Subcutaneous abdominal adipose tissue (tissue), 5 donors: ENCODE measurements at regions not wholly inside any gene's neighbourhood (a gene's known extent, or its start where the extent isn't known, plus 50 kb on each side); places are given as distances from the start of the nearest gene placed in this dataset.

ENCODE experiments used
- H3K27ac ChIP-seq: one replicate; pipeline ENCODE4 v1.7.0; 2013; ENCODE audit warnings: low read depth, mild to moderate bottlenecking, inconsistent platforms, low read length, moderate library complexity
- H3K27me3 ChIP-seq, 5 donors: one replicate each; pipeline ENCODE4 v1.7.0; 2013; ENCODE audit warnings: low read length in 5 of 5, inconsistent platforms in 1 of 5; ENCODE audit not compliant: control insufficient read depth in 5 of 5, insufficient read depth in 4 of 5
- H3K36me3 ChIP-seq, 5 donors: one replicate each; pipeline ENCODE4 v1.7.0; 2013; ENCODE audit warnings: low read length in 5 of 5; ENCODE audit not compliant: control insufficient read depth in 5 of 5, insufficient read depth in 5 of 5
- H3K4me1 ChIP-seq, 5 donors: one replicate each; pipeline ENCODE4 v1.7.0; 2013; ENCODE audit warnings: low read length in 5 of 5, mild to moderate bottlenecking in 3 of 5, moderate library complexity in 1 of 5; ENCODE audit not compliant: control insufficient read depth in 5 of 5, insufficient read depth in 5 of 5
- H3K4me3 ChIP-seq, 5 donors: one replicate each; pipeline ENCODE4 v1.7.0; 2013; ENCODE audit warnings: low read length in 5 of 5, low read depth in 1 of 5
- H3K9ac ChIP-seq, 5 donors: one replicate each; pipeline ENCODE4 v1.7.0; 2013; ENCODE audit warnings: low read length in 5 of 5, mild to moderate bottlenecking in 4 of 5, moderate library complexity in 3 of 5
- H3K9me3 ChIP-seq, 5 donors: one replicate each; pipeline ENCODE4 v1.7.0; 2013; ENCODE audit warnings: low read length in 5 of 5; ENCODE audit not compliant: control insufficient read depth in 5 of 5
- donor health status: healthy.
- donor health status: healthy.
- donor health status: healthy.
- donor health status: healthy.
- donor health status: healthy.

GRCh38 chr2:136245211-136245610 lies 127.3 kb upstream of the CXCR4 start:
- no peaks in the 10 kb centered on the region for H3K36me3 ChIP-seq
- no peak overlapping the region for H3K9ac ChIP-seq
- peaks cover 0 to 20% (median 14%) of the 10 kb centered on the region in 5 donors for H3K4me1 ChIP-seq
- H3K9me3 ChIP-seq: no peaks in the 10 kb centered on the region
- no peaks in the 10 kb centered on the region for H3K27me3 ChIP-seq
- no peak overlapping the region for H3K4me3 ChIP-seq
- no peak overlapping the region for H3K27ac ChIP-seq

- H3K27me3 ChIP-seq: no peaks in the 10 kb centered on the region
- peaks cover 0 to 20% (median 17%) of the 10 kb centered on the region in 5 donors for H3K4me1 ChIP-seq
- no peaks in the 10 kb centered on the region for H3K9me3 ChIP-seq
- H3K27ac ChIP-seq: no peak overlapping the region
- H3K4me3 ChIP-seq: no peak overlapping the region
- H3K36me3 ChIP-seq: no peaks in the 10 kb centered on the region
- H3K9ac ChIP-seq: no peak overlapping the region
Observed at GRCh38 chr2:136244536-136244885, 126.6 kb upstream of the CXCR4 start.

- H3K9me3 ChIP-seq: no peaks in the 10 kb centered on the region
- no peak overlapping the region for H3K27ac ChIP-seq
- no peak overlapping the region for H3K9ac ChIP-seq
- H3K4me3 ChIP-seq: no peak overlapping the region
- peaks cover under 1 to 23% (median 22%) of the 10 kb centered on the region in 5 donors for H3K4me1 ChIP-seq
- H3K27me3 ChIP-seq: no peaks in the 10 kb centered on the region
- H3K36me3 ChIP-seq: no peaks in the 10 kb centered on the region
Observed at GRCh38 chr2:136243638-136244535, 125.9 kb upstream of the CXCR4 start.

- H3K36me3 ChIP-seq: no peaks in the 10 kb centered on the region
- H3K4me3 ChIP-seq: no peak overlapping the region
- no peaks in the 10 kb centered on the region for H3K27me3 ChIP-seq
- H3K9me3 ChIP-seq: no peaks in the 10 kb centered on the region
- no peak overlapping the region for H3K9ac ChIP-seq
- H3K27ac ChIP-seq: no peak overlapping the region
- peaks cover 4 to 31% (median 30%) of the 10 kb centered on the region in 5 donors for H3K4me1 ChIP-seq
Observed at GRCh38 chr2:136242687-136243277, 124.8 kb upstream of the CXCR4 start.

- H3K9me3 ChIP-seq: no peaks in the 10 kb centered on the region
- H3K4me1 ChIP-seq: peaks cover 4 to 30% (median 24%) of the 10 kb centered on the region in 5 donors
- H3K9ac ChIP-seq: no peak overlapping the region
- no peak overlapping the region for H3K4me3 ChIP-seq
- no peaks in the 10 kb centered on the region for H3K36me3 ChIP-seq
- no peak overlapping the region for H3K27ac ChIP-seq
- no peaks in the 10 kb centered on the region for H3K27me3 ChIP-seq
Observed at GRCh38 chr2:136242100-136242499, 124.2 kb upstream of the CXCR4 start.

GRCh38 chr2:136239079-136239685 lies 121.2 kb upstream of the CXCR4 start:
- no peaks in the 10 kb centered on the region for H3K9me3 ChIP-seq
- H3K36me3 ChIP-seq: no peaks in the 10 kb centered on the region
- H3K9ac ChIP-seq: no peak overlapping the region
- H3K4me1 ChIP-seq: peaks cover 4 to 30% (median 10%) of the 10 kb centered on the region in 5 donors
- peak overlapping the region; percentile 57 for H3K27ac ChIP-seq
- H3K27me3 ChIP-seq: no peaks in the 10 kb centered on the region
- no peak overlapping the region for H3K4me3 ChIP-seq

GRCh38 chr2:136238286-136239078 lies 120.5 kb upstream of the CXCR4 start:
- Histone ChIP-seq H3K36me3 (no peaks in the 10 kb centered on the region), H3K9ac (no peak overlapping the region), H3K27me3 (no peaks in the 10 kb centered on the region), H3K4me3 (peak overlapping the region in 1 of 5 donors; percentile 28), H3K9me3 (no peaks in the 10 kb centered on the region), H3K27ac (peak overlapping the region; percentile 57), H3K4me1 (peaks cover 4 to 30% (median 10%) of the 10 kb centered on the region in 5 donors)

GRCh38 chr2:136236019-136236418 lies 118.1 kb upstream of the CXCR4 start:
- Histone ChIP-seq H3K9ac (no peak overlapping the region), H3K4me1 (peaks cover 4 to 34% (median 10%) of the 10 kb centered on the region in 5 donors), H3K27ac (no peak overlapping the region), H3K27me3 (no peaks in the 10 kb centered on the region), H3K4me3 (no peak overlapping the region), H3K36me3 (no peaks in the 10 kb centered on the region), H3K9me3 (no peaks in the 10 kb centered on the region)

- no peaks in the 10 kb centered on the region for H3K27me3 ChIP-seq
- H3K9ac ChIP-seq: no peak overlapping the region
- no peaks in the 10 kb centered on the region for H3K36me3 ChIP-seq
- no peak overlapping the region for H3K27ac ChIP-seq
- no peaks in the 10 kb centered on the region for H3K9me3 ChIP-seq
- no peak overlapping the region for H3K4me3 ChIP-seq
- peaks cover 4 to 34% (median 10%) of the 10 kb centered on the region in 5 donors for H3K4me1 ChIP-seq
Observed at GRCh38 chr2:136235546-136235945, 117.6 kb upstream of the CXCR4 start.
